Adrenal gland (tissue), 9 donors: ENCODE measurements at regions not wholly inside any gene's neighbourhood (a gene's known extent, or its start where the extent isn't known, plus 50 kb on each side); places are given as distances from the start of the nearest gene placed in this dataset.

Source experiments
- DNase-seq, 7 donors: peaks; one replicate each; pipeline ENCODE4 v3.0.0-alpha.2; 2019 to 2020
- H3K27ac ChIP-seq, 5 donors: fragments of 200-600 bp; sonication (generic) in 4 of 5; 1 replicate in 3 of 5; 2 replicates in 2 of 5; pipeline versions ENCODE4 v1.5.1 to v1.8.0; 2016 to 2020; ENCODE audit warnings: mild to moderate bottlenecking in 1 of 5
- H3K27me3 ChIP-seq: fragments of 200-600 bp; 2 replicates; pipeline ENCODE4 v1.8.0; 2021
- H3K36me3 ChIP-seq, 2 donors: fragments of 200-600 bp; replicated peaks in 1 of 2; 1 replicate in 1 of 2; 2 replicates in 1 of 2; pipeline versions ENCODE4 v1.5.1 to v1.8.0; 2018 to 2022
- H3K4me1 ChIP-seq, 2 donors: fragments of 200-600 bp; replicated peaks in 1 of 2; 1 replicate in 1 of 2; 2 replicates in 1 of 2; pipeline versions ENCODE4 v1.5.1 to v1.8.0; 2018 to 2021
- H3K4me3 ChIP-seq, 4 donors: fragments of 200-600 bp; sonication (generic) in 3 of 4; one replicate each; pipeline ENCODE4 v1.5.1; 2016 to 2018
- H3K9me3 ChIP-seq, 3 donors: fragments of 200-600 bp; sonication (generic) in 1 of 3; replicated peaks in 1 of 3; 1 replicate in 2 of 3; 2 replicates in 1 of 3; pipeline versions ENCODE4 v1.5.1 to v1.8.0; 2016 to 2021
- CTCF ChIP-seq, 6 experiments: fragments of 450-650 bp in 4 of 6; fragments of 200-600 bp in 2 of 6; sonication (generic) in 1 of 6; IDR thresholded peaks; 1 replicate in 5 of 6; 2 replicates in 1 of 6; pipeline versions ENCODE4 v1.5.1 to v1.8.0; 2016 to 2021; ENCODE audit warnings: antibody characterized with exemption in 6 of 6, mild to moderate bottlenecking in 2 of 6, moderate library complexity in 1 of 6
- POLR2A ChIP-seq, 2 donors: fragments of 450-650 bp; IDR thresholded peaks; one replicate each; pipeline ENCODE4 v1.6.1; 2017; ENCODE audit warnings: antibody characterized with exemption in 2 of 2, mild to moderate bottlenecking in 2 of 2, moderate library complexity in 1 of 2
- WGBS, 4 donors: extraction: QIAGEN DNeasy Blood & Tissue Kit in 2 of 4; methylation state at CpG; one replicate each; pipeline versions ENCODE4 v1.1.5 to v1.1.7; 2013 to 2017; 5-methylcytosine and 5-hydroxymethylcytosine counted together
- intact Hi-C, 2 donors: fragments of 100-400 bp; cut with DNase I; formaldehyde crosslinking; loops; one replicate each; pipeline versions ENCODE4 v1.14.1 to v1.15.0; 2022 to 2023
- donor health status: healthy with polysubstance abuse.
- donor health status: Bipolar disorder and iron deficiency.
- donor health status: DM: yes; HTN: yes; CAD: no.
- donor health status: DM: no; HTN: no; CAD: no.
- donor health status: DM: no; HTN: no; CAD: no.

- Histone ChIP-seq H3K27ac (no peak overlapping the region), H3K4me3 (no peak overlapping the region), H3K27me3 (no peaks in the 10 kb centered on the region), H3K36me3 (no peaks in the 10 kb centered on the region), H3K9me3 (no peaks in the 10 kb centered on the region), H3K4me1 (no peaks in the 10 kb centered on the region)
- intact Hi-C loops = no loop called here
- no peak for DNase-seq
- TF ChIP-seq CTCF (IDR thresholded peaks at IDR 0.05) (no peak), POLR2A (IDR thresholded peaks at IDR 0.05) (no peak)
- WGBS, 4 donors = 66 to 82% (median 77%) methylated on average over 3 of the region's 3 CpGs
Measured at GRCh38 chr2:117085256-117085655, 729.2 kb upstream of the DDX18 start.

GRCh38 chr2:117085737-117086136 lies 728.8 kb upstream of the DDX18 start:
- intact Hi-C loops = no loop called here
- Histone ChIP-seq H3K4me3 (no peak overlapping the region), H3K9me3 (no peaks in the 10 kb centered on the region), H3K4me1 (no peaks in the 10 kb centered on the region), H3K27ac (no peak overlapping the region), H3K36me3 (no peaks in the 10 kb centered on the region), H3K27me3 (no peaks in the 10 kb centered on the region)
- WGBS, 4 donors = 10 to 45% (median 32%) methylated on average over 1 of the region's 1 CpG
- DNase-seq = no peak
- TF ChIP-seq POLR2A (IDR thresholded peaks at IDR 0.05) (no peak), CTCF (IDR thresholded peaks at IDR 0.05) (no peak)

- DNase-seq = no peak
- no peaks in the 10 kb centered on the region for H3K27me3 ChIP-seq
- H3K27ac ChIP-seq = no peak overlapping the region
- no peaks in the 10 kb centered on the region for H3K4me1 ChIP-seq
- no peak overlapping the region for H3K4me3 ChIP-seq
- intact Hi-C loops = no loop called here
- TF ChIP-seq CTCF (IDR thresholded peaks at IDR 0.05) (no peak), POLR2A (IDR thresholded peaks at IDR 0.05) (no peak)
- no peaks in the 10 kb centered on the region for H3K9me3 ChIP-seq
- no peaks in the 10 kb centered on the region for H3K36me3 ChIP-seq
- WGBS, 4 donors = 81 to 92% (median 85%) methylated on average over 3 of the region's 3 CpGs
Measured at GRCh38 chr2:117086174-117086942, 728.1 kb upstream of the DDX18 start.

GRCh38 chr2:117086943-117087250 lies 727.6 kb upstream of the DDX18 start:
- no peaks in the 10 kb centered on the region for H3K4me1 ChIP-seq
- no peak overlapping the region for H3K4me3 ChIP-seq
- intact Hi-C loops = no loop called here
- H3K36me3 ChIP-seq = no peaks in the 10 kb centered on the region
- 72 to 83% (median 77%) methylated on average over 4 of the region's 4 CpGs for WGBS, 4 donors
- TF ChIP-seq POLR2A (IDR thresholded peaks at IDR 0.05) (no peak), CTCF (IDR thresholded peaks at IDR 0.05) (no peak)
- DNase-seq = no peak
- H3K27me3 ChIP-seq = no peaks in the 10 kb centered on the region
- H3K27ac ChIP-seq = no peak overlapping the region
- no peaks in the 10 kb centered on the region for H3K9me3 ChIP-seq
